Activated effector memory CD4-positive, alpha-beta T cell treated with Interleukin-2 at 50 U/mL for 16 hours (primary cell): ENCODE measurements at regions not wholly inside any gene's neighbourhood (a gene's known extent, or its start where the extent isn't known, plus 50 kb on each side); places are given as distances from the start of the nearest gene placed in this dataset.

Experiments used
- DNase-seq: peaks from one replicate; pipeline ENCODE4 v3.0.0-alpha.2; 2020

DNA sequence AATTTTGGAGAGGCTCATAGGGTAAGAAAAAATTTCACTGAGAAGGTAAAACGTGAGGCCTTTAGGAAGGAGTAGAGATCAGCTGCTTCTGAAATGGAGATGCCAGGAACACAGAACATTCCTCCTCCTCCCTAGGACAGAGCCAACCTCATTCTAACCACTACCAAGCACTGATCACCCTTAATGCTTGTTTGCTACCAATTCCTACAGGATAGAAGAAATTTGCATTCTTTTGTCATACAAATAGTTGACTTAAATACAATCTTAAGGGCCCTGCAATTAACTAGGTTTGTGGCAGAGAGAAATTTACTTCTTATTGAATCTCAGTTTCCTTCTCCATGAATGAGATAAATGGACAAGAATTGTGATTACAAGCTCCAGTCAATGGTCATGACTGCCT lies 780.2 kb upstream of the WWC1 start:
- DNase-seq: no peak

DNA sequence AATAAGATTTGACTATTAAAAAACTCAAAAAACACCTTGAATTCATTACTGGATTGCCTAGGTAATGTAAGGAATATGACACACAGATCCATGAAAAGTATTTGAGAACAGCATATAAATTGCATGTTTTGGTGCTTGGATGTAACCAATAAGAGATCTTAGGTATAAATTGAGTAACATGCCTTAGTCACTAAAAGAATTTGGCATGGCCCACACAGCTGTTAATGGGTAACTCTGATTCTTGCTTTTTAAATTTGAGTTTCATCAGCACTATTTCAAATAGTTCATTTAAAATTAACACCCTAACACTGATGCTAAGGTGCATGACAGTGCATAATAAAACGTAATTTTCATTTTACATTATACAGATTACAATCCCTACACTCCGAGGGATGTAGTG lies 779.3 kb upstream of the WWC1 start:
- no peak for DNase-seq

GRCh38 chr5:167513381-167513780 lies 778.1 kb upstream of the WWC1 start:
- DNase-seq: no peak

GRCh38 chr5:167514461-167514860 lies 777.0 kb upstream of the WWC1 start:
- DNase-seq: no peak

GRCh38 chr5:167525004-167525403 lies 766.4 kb upstream of the WWC1 start:
- DNase-seq: no peak

GRCh38 chr5:167528651-167529050 lies 762.8 kb upstream of the WWC1 start:
- no peak for DNase-seq

GRCh38 chr5:167530548-167530947 lies 760.9 kb upstream of the WWC1 start:
- DNase-seq: no peak

DNA sequence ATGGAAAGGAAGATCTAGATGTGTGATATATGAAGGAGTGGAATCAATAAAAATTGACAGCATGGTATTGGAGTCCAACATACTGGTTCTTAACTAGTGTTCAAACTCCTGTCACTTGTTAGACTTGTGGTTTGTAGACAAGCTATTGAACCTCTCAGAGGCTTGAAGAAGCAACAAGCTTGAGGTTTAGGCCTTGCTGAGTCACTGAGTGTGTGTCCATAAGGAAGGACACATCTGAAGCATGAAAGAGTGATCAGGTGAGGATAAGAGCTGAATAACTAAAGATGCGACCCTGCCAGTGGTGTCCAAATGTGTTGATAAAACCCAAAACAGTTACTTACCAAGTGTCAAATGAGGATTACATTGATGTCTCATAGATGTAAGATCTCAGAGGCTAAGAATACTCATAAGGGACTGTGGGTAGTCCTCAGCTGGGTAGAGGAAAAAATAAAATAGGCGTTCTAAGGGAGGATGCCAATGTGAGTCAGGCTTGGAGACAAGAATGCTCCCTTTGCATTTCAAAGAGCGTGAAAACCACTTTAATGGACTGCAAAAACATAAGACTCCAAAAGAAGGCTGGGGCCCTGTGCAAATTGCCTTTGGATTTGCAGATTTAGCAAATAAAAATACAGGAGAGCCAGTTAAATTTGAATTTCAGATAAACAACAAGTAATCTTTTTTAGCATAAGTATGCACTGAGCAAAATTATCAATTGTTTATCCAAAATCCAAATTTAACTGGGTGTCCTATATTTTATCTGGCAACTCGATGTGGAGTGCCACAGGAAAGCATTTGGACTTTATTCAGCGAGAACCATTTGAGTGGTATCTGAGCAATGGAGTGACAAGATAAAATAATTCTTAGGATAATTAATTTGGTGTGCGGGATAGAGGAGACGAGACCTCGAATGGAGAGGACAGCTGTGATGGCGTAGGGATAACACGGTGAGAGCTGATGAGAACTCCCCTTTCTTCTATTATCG lies 757.3 kb upstream of the WWC1 start:
- DNase-seq: no peak

- DNase-seq: no peak
Measured at GRCh38 chr5:167539747-167540146, 751.7 kb upstream of the WWC1 start.

DNA sequence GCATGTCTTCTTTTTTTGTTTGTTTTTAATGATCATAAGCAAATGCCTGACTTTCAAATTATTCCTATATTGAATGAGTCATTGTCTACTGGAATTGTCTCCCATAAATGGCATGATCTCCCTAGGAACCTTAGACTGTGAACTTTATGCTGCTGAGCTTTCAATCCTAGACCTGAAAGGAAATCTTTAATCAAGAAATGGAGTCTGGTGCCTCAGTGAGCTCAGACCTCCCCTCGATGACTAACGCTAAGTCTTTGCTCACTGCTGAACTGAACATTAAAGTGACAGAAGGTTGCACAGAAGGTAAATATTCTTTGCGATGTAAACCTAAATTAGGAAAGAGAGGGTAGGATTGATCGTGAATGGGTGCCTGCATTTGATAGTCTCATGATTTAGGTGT lies 745.2 kb upstream of the WWC1 start:
- DNase-seq: no peak

DNA sequence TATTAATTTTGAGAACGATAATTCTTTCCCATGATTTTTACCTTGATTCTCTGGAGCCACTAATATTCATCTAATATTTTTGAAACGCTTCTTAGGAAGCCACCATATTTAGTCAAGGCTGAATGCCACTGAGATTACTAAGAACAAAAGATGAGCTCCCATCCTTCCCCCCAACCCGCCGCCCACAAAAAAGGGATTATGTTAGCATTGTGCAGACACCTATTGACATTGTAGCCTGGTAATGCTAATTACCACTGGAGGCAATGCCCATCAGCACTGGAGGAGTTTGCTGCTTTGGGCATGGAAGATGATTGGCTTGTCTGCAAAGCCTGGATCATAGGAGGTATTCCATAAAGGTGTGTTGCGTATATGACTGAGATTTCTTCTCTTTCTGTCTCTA lies 739.1 kb upstream of the WWC1 start:
- DNase-seq: no peak

- DNase-seq: no peak
Measured at GRCh38 chr5:167553511-167553910, 737.9 kb upstream of the WWC1 start.

DNA sequence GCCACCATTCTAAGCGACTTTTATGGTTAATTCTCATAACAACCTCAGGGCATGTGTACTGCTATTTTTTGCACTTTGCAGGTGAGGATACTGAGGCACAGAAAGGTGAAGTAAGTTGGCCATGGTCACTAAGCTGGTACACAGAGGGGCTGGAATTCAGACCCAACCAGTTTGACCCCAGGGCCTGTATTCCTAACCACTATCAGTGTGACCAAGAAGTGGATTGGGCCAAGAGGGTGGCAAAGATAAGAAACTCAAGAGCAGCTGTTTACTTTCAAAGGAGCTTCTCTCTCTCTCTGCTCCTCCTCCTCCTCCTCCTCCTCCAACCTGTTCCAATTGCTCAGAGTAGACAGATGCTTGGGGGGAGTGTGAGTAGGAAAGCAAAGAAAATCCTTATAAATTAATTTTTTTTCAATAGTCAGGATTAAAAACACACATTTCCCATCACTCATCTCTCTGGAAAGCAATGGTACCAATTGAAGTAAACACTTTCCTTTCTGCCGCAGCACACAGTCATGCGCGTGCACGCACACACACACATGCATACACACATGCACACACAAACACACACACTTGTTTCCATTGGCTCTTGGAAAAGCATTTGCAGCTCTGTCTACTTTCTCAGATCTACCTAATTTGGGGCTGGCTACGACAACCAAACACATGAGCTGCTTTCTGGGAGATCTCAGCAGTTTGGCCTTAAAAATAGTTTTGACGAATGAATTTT lies 736.7 kb upstream of the WWC1 start:
- no peak for DNase-seq

DNA sequence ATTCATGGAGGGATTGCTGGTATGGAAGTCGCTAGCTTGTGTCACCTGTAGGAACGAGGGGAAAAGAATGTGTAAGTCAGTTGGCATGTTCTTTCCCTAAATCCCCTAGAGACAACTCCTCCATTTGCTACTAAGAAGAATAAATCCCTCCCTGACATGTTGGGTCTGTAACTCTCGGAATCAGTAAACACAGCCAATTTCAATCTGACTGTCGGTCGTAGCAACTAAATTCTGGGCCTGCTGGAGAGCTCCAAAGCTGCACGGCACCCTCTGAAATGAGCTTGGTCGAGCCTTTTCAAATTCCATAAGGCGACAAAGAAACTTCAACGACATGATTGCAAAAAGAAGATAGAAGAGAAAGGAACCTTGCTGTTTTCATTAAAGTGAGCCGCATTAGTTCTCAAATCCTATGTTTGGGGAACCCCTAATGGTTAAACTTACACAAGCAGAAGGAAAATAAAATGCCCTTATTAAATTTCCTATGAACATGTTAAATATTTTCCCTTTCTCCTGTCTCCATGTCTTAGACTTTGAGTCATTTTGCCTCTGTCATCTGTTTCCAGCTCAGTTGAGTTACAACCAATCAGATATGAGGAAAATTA lies 735.8 kb upstream of the WWC1 start:
- no peak for DNase-seq

DNA sequence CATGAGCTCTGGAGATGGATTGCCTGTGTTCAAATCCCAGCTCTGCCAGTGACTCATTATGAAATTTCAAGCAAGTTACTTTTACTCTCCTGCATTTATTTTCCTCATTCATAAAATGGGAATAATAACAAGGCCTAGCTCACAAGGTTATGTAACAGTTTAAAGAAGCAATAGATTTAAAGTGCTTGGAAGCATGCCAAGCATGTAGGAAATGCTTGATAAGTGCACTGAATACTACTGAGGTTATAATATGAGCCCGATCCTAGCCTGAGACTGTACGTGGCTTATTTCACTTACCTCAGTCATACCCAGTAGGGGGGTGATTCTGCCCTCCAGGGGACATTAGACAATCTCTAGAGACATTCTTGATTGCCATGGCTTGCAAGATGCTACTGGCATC lies 734.1 kb upstream of the WWC1 start:
- no peak for DNase-seq

GRCh38 chr5:167561796-167562195 lies 729.6 kb upstream of the WWC1 start:
- no peak for DNase-seq

DNA sequence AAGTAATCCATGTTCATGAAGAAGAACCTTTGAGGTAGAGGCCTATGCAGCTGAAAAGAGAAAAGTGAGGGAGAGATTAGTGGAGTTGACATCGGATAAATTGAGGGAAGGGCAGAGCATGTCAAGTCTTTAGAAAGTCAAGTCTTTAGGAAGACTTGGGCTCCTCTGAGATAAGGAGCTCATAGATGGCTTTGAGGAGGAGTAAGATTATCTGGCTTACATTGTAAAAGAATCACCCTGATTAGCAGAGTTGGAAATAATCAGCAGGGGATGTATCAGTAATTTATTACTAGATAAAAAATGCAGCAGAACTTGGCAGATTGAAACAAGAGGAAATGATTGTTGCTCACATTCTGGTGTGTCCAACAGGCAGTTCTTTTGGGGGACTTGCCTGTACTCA lies 727.2 kb upstream of the WWC1 start:
- no peak for DNase-seq

DNA sequence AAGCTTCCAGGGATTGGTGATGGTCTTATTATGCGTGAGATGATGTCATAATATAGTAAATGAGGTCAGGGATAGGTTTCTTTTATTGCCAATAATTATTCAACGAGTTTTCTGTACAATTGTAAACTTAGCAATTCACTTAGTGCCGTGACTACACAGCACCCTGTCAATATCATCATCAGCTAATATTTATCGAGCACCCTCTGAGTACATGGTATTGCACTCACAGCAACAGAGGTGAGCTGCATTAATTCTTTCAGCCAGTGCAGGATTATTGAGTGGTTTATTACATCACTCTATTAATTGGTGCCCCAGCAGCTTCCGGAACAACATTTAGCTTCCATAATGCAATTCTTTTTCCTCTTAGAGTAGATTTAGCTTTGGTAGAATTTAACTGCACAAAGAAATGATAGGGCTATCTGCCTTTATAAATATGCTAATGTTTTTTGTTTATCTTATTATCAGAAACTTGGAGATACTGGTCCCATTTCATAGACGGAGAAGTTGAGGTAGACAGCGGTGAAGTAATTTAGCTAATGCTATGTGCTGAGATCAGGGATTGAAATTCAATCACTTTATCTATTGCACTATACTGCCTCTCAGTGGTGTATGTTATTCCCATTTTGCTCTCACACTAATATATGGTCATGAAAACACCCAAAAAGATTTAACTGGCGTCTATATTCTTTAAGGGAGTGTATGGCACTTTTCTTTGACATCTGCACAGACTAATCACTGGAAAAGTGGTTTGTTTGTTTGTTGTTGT lies 726.1 kb upstream of the WWC1 start:
- no peak for DNase-seq

DNA sequence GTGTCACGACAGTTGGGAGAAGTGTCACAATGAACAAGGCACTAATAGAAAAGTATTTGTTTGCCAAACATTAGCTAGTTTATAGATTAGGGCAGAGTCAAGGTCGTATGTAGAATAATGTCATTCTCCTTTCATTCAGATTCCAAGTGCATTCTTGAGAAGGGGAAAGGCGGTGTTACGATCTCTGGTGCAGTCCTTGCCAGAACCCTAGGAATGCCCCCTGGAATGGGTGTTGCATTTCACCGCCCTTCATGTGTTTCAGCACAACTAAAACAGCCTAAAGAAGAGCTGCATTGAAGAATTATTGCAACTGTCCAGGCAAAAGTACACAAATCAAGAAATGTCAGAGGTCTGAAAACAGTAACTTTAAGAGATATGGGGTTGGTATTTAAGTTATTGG lies 721.0 kb upstream of the WWC1 start:
- DNase-seq: no peak

DNA sequence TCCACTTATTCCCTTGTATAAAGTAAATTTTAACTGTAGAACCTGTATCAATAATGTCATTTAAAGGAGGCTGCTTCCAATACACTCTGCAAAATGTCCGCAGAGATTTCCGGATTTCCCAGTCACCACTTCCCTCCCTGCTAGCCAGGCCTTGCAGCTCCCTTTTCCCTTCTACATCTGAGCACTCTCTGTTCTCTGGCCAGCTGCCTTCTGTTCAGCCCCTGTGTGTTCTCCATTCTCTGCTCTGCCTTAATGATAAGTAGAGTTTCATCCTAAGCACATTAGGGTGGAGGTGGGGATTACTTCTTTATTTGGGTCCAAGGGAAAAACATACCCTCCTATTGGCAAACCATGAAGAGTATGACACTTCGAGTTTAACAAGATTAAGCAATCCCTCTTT lies 719.6 kb upstream of the WWC1 start:
- DNase-seq: no peak

- no peak for DNase-seq
Measured at GRCh38 chr5:167573370-167574127, 717.9 kb upstream of the WWC1 start.

- DNase-seq: no peak
Measured at GRCh38 chr5:167574464-167574863, 717.0 kb upstream of the WWC1 start.
